ENCODE measurements at regions not wholly inside any gene's neighbourhood (a gene's known extent, or its start where the extent isn't known, plus 50 kb on each side); places are given as distances from the start of the nearest gene placed in this dataset.

GRCh38 chr14:66414511-66414910 lies 71.7 kb upstream of the CCDC196 start:
- no peak for DNase-seq (ENCODE audit: low read depth in 2 of 2)

- no peak for DNase-seq (ENCODE audit: low read depth in 2 of 2)
These were observed 65.7 kb upstream of the CCDC196 start for GRCh38 chr14:66420251-66421006.

GRCh38 chr14:66421990-66422946 lies 63.9 kb upstream of the CCDC196 start:
- DNase-seq (ENCODE audit: low read depth in 2 of 2), result no peak

- no peak for DNase-seq (ENCODE audit: low read depth in 2 of 2)
These were observed 60.8 kb upstream of the CCDC196 start for GRCh38 chr14:66425402-66425801.

GRCh38 chr14:66426451-66426850 lies 59.7 kb upstream of the CCDC196 start:
- DNase-seq (ENCODE audit: low read depth in 2 of 2), result no peak

- DNase-seq (ENCODE audit: low read depth in 2 of 2), result no peak
These were observed 53.8 kb upstream of the CCDC196 start for GRCh38 chr14:66432334-66432733.

GRCh38 chr14:66434464-66434863 lies 51.7 kb upstream of the CCDC196 start:
- no peak for DNase-seq (ENCODE audit: low read depth in 2 of 2)

GRCh38 chr14:66435683-66436082 lies 50.5 kb upstream of the CCDC196 start:
- DNase-seq (ENCODE audit: low read depth in 2 of 2), result no peak
